ENCODE measurements at regions not wholly inside any gene's neighbourhood (a gene's known extent, or its start where the extent isn't known, plus 50 kb on each side); places are given as distances from the start of the nearest gene placed in this dataset.

DNA sequence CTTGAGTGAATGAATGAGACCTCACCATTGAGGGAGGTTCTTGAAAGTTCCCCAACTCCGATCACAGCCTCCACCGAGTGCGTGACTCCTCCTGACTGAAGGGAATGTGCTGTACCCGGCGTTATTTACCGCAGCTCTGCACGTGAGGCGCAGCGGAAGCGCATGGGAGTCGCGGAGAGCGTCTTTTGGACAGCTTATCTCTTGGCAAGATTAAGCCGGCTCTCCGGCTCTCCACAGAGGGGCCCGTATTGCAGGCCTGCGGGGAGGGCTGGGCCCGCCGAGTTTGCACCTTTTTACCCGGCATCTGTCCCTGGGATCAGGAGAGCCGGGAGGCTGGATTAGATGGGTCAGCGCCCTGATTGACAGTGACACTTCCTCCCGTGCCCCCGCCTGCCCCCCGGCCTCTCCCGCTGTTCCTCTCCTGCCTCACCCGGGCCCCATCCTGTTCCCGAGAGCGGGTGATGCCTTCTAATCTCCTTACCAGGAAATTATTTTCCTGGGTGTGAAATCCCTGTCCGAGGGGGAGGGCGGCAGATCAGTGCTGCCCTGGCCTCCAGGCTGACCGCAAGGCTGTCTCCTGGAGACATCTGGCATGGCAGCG is 176.3 kb downstream of the INHBB start:
- CTCF ChIA-PET (ENCODE audit: low intra/inter-chr PET ratio, low total read pairs): interaction anchor here (2.2 kb wide), 1 partner anchor 30 kb away, joined by 9 read pairs; no protein-coding TSS in a partner anchor

GRCh38 chr2:120523766-120524165 is 177.8 kb downstream of the INHBB start:
- peaks cover 0 to 5% of the 10 kb centered on the region in 2 experiments; a peak in 1 of 5 replicates for H3K27me3 ChIP-seq (ENCODE audit: control insufficient read depth in 1 of 2, insufficient read depth in 2 of 2, low read length in 2 of 2)
- ATAC-seq (no peak), FAIRE-seq (no peak), DNase-seq (ENCODE audit: low spot score) (no peak)
- no peaks in the 10 kb centered on the region for H3K79me2 ChIP-seq (ENCODE audit: insufficient read depth, low read length)
- ChIA-PET POLR2A (no interaction called here), CTCF (ENCODE audit: low intra/inter-chr PET ratio, low total read pairs) (interaction anchor here (1.2 kb wide), 1 partner anchor 86 kb away, joined by 4 read pairs; no protein-coding TSS in a partner anchor)
- no peak overlapping the region for H3K27ac ChIP-seq (ENCODE audit: extremely low read length, insufficient read depth, low read length)
- no peaks in the 10 kb centered on the region for H4K20me1 ChIP-seq (ENCODE audit: insufficient read depth, low read length)
- no peaks in the 10 kb centered on the region for H3K36me3 ChIP-seq (replicated peaks in 1 of 2; ENCODE audit: control insufficient read depth in 1 of 2, insufficient read depth in 2 of 2, low read length in 2 of 2)
- in situ Hi-C loops (cut with HindIII; ENCODE audit: extremely low pct_ligation_motif_present, low pct_unique_long_range_greater_than_20kb) (no loop called here), intact Hi-C loops (cut with micrococcal nuclease; ENCODE audit: unreplicated experiment) (loop anchor here (2.0 kb wide), 1 partner anchor 17 kb away; no protein-coding TSS in a partner anchor)
- no peak overlapping the region for H3K4me2 ChIP-seq (ENCODE audit: low read depth, low read length)
- WGBS (ENCODE audit: low lambda C conversion rate): 73% methylated on average over 5 of the region's 5 CpGs
- BruUV-seq (replicated peaks): no TSS peak
- H3K4me3 ChIP-seq (replicated peaks in 1 of 3; ENCODE audit: insufficient read depth in 1 of 3, low read depth in 2 of 3, low read length in 3 of 3): no peak overlapping the region
- no peak overlapping the region for H3K9ac ChIP-seq (ENCODE audit: insufficient read depth, low read depth, low read length)
- peaks cover 77% of the 10 kb centered on the region for H3K4me1 ChIP-seq (ENCODE audit: insufficient read depth, low read length)
- no peaks in the 10 kb centered on the region for H3K9me3 ChIP-seq (ENCODE audit: low read length)
- no peak overlapping the region for H2AFZ ChIP-seq (ENCODE audit: low read length)
- TF ChIP-seq, protein P1, sequence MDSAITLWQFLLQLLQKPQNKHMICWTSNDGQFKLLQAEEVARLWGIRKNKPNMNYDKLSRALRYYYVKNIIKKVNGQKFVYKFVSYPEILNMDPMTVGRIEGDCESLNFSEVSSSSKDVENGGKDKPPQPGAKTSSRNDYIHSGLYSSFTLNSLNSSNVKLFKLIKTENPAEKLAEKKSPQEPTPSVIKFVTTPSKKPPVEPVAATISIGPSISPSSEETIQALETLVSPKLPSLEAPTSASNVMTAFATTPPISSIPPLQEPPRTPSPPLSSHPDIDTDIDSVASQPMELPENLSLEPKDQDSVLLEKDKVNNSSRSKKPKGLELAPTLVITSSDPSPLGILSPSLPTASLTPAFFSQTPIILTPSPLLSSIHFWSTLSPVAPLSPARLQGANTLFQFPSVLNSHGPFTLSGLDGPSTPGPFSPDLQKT (CRISPR knock-in tag; IDR thresholded peaks at IDR 0.05; ENCODE audit: borderline replicate concordance): no peak
- no peak for TF ChIP-seq NFIB (CRISPR knock-in tag; IDR thresholded peaks at IDR 0.05; ENCODE audit: borderline replicate concordance)
- TF ChIP-seq NFE2L1 (CRISPR knock-in tag; IDR thresholded peaks at IDR 0.05; ENCODE audit: borderline replicate concordance): no peak
- no peak for TF ChIP-seq TEAD2 (CRISPR knock-in tag; IDR thresholded peaks at IDR 0.05)
- TF ChIP-seq MED1 (CRISPR knock-in tag; IDR thresholded peaks at IDR 0.05): no peak
- TF ChIP-seq GABPB1 (CRISPR knock-in tag; IDR thresholded peaks at IDR 0.05): no peak
- TF ChIP-seq THYN1 (CRISPR knock-in tag; IDR thresholded peaks at IDR 0.05; ENCODE audit: borderline replicate concordance, low read depth): no peak
- no peak for TF ChIP-seq FOSL1 (CRISPR knock-in tag; IDR thresholded peaks at IDR 0.05; ENCODE audit: borderline replicate concordance)
- no peak for TF ChIP-seq HMGXB3 (CRISPR knock-in tag; IDR thresholded peaks at IDR 0.05; ENCODE audit: borderline replicate concordance)
- no peak for TF ChIP-seq NR3C1 (CRISPR knock-in tag; IDR thresholded peaks at IDR 0.05)
- TF ChIP-seq SRSF9 (IDR thresholded peaks at IDR 0.05; ENCODE audit: borderline replicate concordance, insufficient read depth, low read depth, low read length, poor library complexity, severe bottlenecking): no peak

More for the DNA sequence above, 176.3 kb downstream of the INHBB start:
- Histone ChIP-seq H2AFZ (ENCODE audit: low read length) (no peak overlapping the region), H3K36me3 (replicated peaks in 1 of 2; ENCODE audit: control insufficient read depth in 1 of 2, insufficient read depth in 2 of 2, low read length in 2 of 2) (no peaks in the 10 kb centered on the region), H3K79me2 (ENCODE audit: insufficient read depth, low read length) (no peaks in the 10 kb centered on the region), H3K9ac (ENCODE audit: insufficient read depth, low read depth, low read length) (no peak overlapping the region), H3K4me3 (replicated peaks in 1 of 3; ENCODE audit: insufficient read depth in 1 of 3, low read depth in 2 of 3, low read length in 3 of 3) (no peak overlapping the region), H3K9me3 (ENCODE audit: low read length) (no peaks in the 10 kb centered on the region), H3K4me2 (ENCODE audit: low read depth, low read length) (no peak overlapping the region), H4K20me1 (ENCODE audit: insufficient read depth, low read length) (no peaks in the 10 kb centered on the region), H3K27me3 (ENCODE audit: control insufficient read depth in 1 of 2, insufficient read depth in 2 of 2, low read length in 2 of 2) (peaks cover 0 to 5% of the 10 kb centered on the region in 2 experiments; a peak in 1 of 5 replicates), H3K4me1 (ENCODE audit: insufficient read depth, low read length) (peaks cover 72% of the 10 kb centered on the region), H3K27ac (ENCODE audit: extremely low read length, insufficient read depth, low read length) (no peak overlapping the region)
- in situ Hi-C loops (cut with HindIII; ENCODE audit: extremely low pct_ligation_motif_present, low pct_unique_long_range_greater_than_20kb): no loop called here
- no TSS peak for BruUV-seq (replicated peaks)
- intact Hi-C loops (cut with micrococcal nuclease; ENCODE audit: unreplicated experiment): no loop called here
- 83% methylated on average over 29 of the region's 33 CpGs for WGBS (ENCODE audit: low lambda C conversion rate)
- DNase-seq (ENCODE audit: low spot score): no peak
- FAIRE-seq: no peak
- TF ChIP-seq HNF4G (IDR thresholded peaks at IDR 0.05; ENCODE audit: borderline replicate concordance, low read depth, low read length): no peak
- no peak for TF ChIP-seq HNF4G (CRISPR knock-in tag; IDR thresholded peaks at IDR 0.05; ENCODE audit: borderline replicate concordance, low read depth)
- no peak for ATAC-seq
- POLR2A ChIA-PET: interaction anchor here (2.1 kb wide), 1 partner anchor 57 kb away, joined by 16 read pairs; no protein-coding TSS in a partner anchor
